ENCODE measurements at regions not wholly inside any gene's neighbourhood (a gene's known extent, or its start where the extent isn't known, plus 50 kb on each side); places are given as distances from the start of the nearest gene placed in this dataset.
"Not testable (repeated sequence)": the region's sequence is repeated elsewhere in the genome, so short reads cannot be mapped to it uniquely, and the experiment has no call there.

- DNase-seq (ENCODE audit: low read depth in 2 of 2) = not testable (repeated sequence)
Observed at GRCh38 chr9:65454034-65454433, 169.0 kb upstream of the FOXD4L5 start.

- not testable (repeated sequence) for DNase-seq (ENCODE audit: low read depth in 2 of 2)
Observed at GRCh38 chr9:65449886-65450610, 165.0 kb upstream of the FOXD4L5 start.

DNA sequence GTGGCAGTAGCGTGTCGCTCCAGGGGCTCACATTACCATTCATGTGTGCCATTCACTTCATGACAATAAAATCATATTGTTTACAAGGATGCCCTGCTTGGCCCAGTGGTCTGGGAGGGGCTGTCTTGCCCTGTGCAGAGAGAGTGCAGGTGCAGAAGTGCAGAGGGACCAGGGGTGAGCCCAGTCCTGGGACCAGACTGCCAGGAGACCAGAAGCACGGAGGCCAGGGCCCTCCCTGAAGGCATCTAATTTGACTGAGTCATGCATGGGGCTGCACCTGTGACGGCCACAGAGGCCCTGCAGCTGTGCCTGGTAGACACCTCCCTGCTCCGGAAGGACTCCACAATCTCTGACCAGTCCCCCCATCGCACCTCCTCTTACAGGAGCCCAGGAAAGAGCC lies 164.4 kb upstream of the FOXD4L5 start:
- no peak for DNase-seq (ENCODE audit: low read depth in 2 of 2)

DNA sequence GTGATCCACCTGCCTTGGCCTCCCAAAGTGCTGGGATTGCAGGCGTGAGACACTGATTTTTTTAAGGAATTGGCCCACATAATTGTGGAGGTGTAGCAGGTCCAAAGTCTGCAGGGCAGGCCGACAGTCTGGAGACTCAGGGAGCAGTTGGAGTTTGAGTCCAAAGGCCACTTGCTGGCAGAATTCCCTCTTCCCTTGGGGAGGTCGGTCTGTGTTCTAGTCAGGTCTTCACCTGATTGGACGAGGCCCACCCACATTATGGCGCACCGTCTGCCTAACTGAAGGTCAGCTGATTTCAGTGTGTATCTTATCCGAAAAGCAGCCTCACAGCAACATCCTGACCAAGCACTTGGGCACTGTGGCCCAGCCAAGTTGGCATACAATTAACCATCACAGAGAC lies 162.1 kb upstream of the FOXD4L5 start:
- not testable (repeated sequence) for DNase-seq (ENCODE audit: low read depth in 2 of 2)

DNA sequence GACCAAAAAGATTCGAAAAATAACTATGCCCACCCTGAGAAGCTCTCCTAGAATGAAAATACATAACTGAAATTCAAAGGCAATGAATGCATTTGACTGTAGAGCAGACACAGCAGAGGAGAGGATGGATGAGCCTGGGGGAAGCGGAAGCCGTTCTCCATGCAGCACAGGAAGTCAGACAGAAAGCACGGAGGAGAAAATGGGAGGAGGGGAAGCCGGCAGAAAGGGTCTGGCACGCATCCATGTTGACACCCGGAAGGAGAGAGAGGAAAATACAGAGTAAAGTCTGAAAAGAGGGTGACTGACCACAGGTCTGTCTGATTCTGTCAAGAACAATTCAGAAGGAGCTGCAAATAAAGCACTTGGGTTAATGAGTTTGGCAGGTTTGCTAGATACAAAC lies 161.0 kb upstream of the FOXD4L5 start:
- DNase-seq (ENCODE audit: low read depth in 2 of 2) = not testable (repeated sequence)

DNA sequence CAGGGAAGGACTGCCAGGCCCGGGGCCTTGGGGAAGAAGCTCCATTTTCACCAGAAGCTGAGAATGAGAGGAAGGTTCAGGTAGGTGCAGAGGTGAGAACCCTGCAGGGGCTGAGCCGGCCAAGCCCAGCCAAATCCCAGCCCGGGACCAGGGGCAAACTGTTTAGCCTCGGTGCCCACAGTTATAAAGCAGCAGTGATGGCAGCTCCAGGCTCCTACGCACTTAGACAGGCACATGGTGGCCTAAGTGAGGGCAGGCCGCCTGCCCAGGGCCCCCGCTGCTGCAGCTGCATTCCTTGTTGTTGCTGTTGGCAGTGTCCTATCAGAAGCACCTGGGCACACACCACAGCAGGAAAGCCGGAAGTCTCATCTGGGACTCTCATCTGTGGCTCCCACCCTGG lies 159.9 kb upstream of the FOXD4L5 start:
- no peak for DNase-seq (ENCODE audit: low read depth in 2 of 2)

- DNase-seq (ENCODE audit: low read depth in 2 of 2) = not testable (repeated sequence)
Observed at GRCh38 chr9:65442116-65442515, 157.1 kb upstream of the FOXD4L5 start.

- DNase-seq (ENCODE audit: low read depth in 2 of 2) = not testable (repeated sequence)
Observed at GRCh38 chr9:65441324-65441920, 156.4 kb upstream of the FOXD4L5 start.

DNA sequence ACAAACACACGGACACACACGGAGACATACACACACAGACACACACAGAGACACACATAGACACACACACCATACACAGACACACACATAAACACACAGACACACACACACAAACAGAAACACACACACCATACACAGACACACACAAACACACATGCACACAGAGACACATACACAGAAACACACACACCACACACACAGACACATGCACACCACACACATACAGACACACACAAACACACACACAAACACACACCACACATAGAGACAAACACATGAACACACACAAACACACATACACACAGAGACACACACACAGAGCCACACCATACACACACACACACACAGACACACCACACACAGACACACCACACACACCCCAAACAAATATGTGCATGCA lies 152.7 kb upstream of the FOXD4L5 start:
- DNase-seq (ENCODE audit: low read depth in 2 of 2) = no peak

GRCh38 chr9:65435464-65435863 lies 150.5 kb upstream of the FOXD4L5 start:
- no peak for DNase-seq (ENCODE audit: low read depth in 2 of 2)

GRCh38 chr9:65432722-65433323 lies 147.8 kb upstream of the FOXD4L5 start:
- DNase-seq (ENCODE audit: low read depth in 2 of 2) = no peak

GRCh38 chr9:65432051-65432450 lies 147.0 kb upstream of the FOXD4L5 start:
- no peak for DNase-seq (ENCODE audit: low read depth in 2 of 2)

- no peak for DNase-seq (ENCODE audit: low read depth in 2 of 2)
Observed at GRCh38 chr9:65430221-65430620, 145.2 kb upstream of the FOXD4L5 start.

DNA sequence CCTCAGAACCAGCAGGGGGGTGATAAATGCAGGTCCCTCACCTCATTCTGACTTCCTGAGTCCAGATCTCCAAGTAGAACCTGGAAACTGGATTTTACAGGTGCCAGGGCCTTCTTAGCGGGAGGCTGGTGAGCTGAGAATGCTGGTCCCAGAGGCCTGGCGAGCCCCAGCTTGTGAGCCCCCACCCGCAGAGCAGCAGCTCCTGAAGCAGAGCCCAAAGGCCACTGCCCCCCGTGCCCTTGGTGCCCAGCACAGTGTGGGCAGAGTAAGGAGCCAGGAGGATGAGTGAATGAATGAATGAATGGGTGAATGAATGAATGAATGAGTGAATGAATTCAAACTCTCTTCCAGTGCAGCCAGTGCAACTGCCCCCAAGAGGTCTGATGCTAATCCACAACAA lies 142.4 kb upstream of the FOXD4L5 start:
- DNase-seq (ENCODE audit: low read depth in 2 of 2) = not testable (repeated sequence)

DNA sequence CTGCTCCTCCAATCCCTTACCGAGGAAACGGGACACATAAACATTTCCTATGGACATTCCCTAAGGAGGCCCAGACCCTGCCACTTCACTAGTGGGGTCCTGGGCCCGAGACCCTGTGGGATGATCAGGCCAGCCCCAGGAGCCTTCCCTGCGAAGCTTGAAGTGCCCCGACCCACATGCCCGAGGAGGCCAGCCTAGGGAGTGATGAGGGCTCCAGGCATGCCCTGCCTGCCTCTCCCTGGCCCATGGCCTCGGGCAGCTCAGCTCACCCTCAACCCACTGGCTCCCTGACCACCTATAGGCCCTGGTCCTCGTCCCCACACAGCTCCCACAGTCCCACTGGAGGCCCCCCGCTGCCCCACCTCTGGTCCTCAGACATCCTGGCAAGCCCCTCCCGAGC lies 141.8 kb upstream of the FOXD4L5 start:
- not testable (repeated sequence) for DNase-seq (ENCODE audit: low read depth in 2 of 2)

DNA sequence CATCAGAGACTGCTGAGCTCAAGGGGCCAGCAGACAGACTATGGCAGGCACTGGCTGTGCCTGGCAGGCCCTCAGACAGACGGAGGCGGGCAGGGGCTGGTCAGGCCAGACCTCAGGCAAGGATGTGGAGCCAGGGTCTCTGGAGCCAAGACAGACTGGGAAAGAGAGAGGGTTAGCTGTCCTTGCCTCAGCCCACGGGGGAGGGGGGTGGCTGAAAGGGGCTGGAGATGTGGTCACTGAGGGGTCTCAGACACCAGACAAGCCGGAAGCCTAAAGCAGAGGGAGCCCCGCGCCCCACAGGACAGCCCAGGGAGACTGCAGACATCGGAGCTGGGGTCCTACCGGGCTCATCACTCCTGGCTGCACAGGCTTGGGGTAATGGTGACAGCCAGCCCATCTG lies 141.2 kb upstream of the FOXD4L5 start:
- DNase-seq (ENCODE audit: low read depth in 2 of 2) = no peak

DNA sequence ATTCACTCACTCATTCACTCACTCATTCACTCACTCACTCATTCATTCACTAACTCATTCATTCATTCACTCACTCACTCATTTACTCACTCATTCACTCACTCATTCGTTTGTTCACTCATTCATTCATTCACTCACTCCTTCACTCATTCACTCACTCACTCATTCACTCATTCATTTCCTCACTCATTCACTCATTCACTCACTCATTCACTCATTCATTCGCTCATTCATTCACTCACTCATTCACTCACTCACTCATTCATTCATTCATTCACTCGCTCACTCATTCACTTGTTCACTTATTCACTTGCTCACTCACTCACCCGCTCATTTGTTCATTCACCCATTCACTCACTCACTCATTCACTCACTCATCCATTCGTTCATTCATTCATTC lies 140.2 kb upstream of the FOXD4L5 start:
- DNase-seq (ENCODE audit: low read depth in 2 of 2) = not testable (repeated sequence)

DNA sequence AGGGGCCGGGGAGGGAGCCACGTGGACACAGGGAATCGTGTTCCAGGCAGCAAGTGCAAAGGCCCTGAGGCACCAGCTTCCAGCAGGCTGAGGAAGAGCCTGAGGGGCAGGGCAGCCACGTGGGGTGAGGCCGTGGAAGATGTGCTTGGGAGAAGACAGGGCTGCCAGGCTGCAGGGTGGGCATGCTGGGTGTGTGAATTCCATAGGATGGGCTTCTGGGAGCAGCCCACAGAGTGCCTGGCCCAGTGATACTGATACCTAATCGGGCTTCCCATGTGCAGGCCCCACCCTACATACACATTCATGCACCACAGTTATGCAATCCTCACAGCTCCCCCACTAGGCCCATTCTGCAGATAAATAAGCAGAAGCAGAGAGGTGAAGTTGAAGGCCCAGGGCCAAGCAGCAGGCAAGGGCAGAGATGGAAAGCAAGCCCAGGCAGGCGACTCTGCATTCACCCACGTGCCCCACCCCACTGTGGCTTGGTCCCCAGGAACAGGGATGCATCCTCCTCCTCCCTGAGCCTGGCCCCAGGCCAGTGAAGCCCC lies 139.5 kb upstream of the FOXD4L5 start:
- not testable (repeated sequence) for DNase-seq (ENCODE audit: low read depth in 2 of 2)

GRCh38 chr9:65423691-65424436 lies 138.9 kb upstream of the FOXD4L5 start:
- DNase-seq (ENCODE audit: low read depth in 2 of 2) = not testable (repeated sequence)

GRCh38 chr9:65422966-65423690 lies 138.1 kb upstream of the FOXD4L5 start:
- not testable (repeated sequence) for DNase-seq (ENCODE audit: low read depth in 2 of 2)

- not testable (repeated sequence) for DNase-seq (ENCODE audit: low read depth in 2 of 2)
Observed at GRCh38 chr9:65421486-65421885, 136.5 kb upstream of the FOXD4L5 start.
